AG04449 (cell line): ENCODE measurements at regions not wholly inside any gene's neighbourhood (a gene's known extent, or its start where the extent isn't known, plus 50 kb on each side); places are given as distances from the start of the nearest gene placed in this dataset.

Experiments
- CTCF ChIA-PET: fragments of 350-600 bp; formaldehyde crosslinking; extraction: SDS; loops from one replicate; lab custom pipeline; 2021; ENCODE audit warnings: antibody characterized with exemption; lab: Yijun Ruan, JAX
- POLR2A ChIA-PET: fragments of 400-600, 350-600 bp; formaldehyde crosslinking; extraction: SDS; loops from one replicate; lab custom pipeline; 2020; ENCODE audit warnings: antibody characterized with exemption, inconsistent platforms; lab: Yijun Ruan, JAX
- DNase-seq: peaks from one replicate; pipeline ENCODE4 v3.0.0-alpha.2; 2010; ENCODE audit warnings: low read depth, low spot score
- H3K4me3 ChIP-seq: 2 replicates; pipeline ENCODE4 v1.5.1; 2011; ENCODE audit warnings: low read depth, mild to moderate bottlenecking, control low read depth, low read length
- CTCF ChIP-seq: IDR thresholded peaks from one replicate; pipeline ENCODE4 v1.5.1; 2011; ENCODE audit warnings: mild to moderate bottlenecking, moderate library complexity, low read length, control low read depth, inconsistent platforms; ENCODE audit not compliant: insufficient read depth; ENCODE audit errors: missing control alignments

GRCh38 chr12:46574847-46575246 lies 202.3 kb upstream of the SLC38A2 start:
- ChIA-PET POLR2A (no interaction called here), CTCF (no interaction called here)
- no peak for DNase-seq
- no peak overlapping the region for H3K4me3 ChIP-seq
- no peak for TF ChIP-seq CTCF

GRCh38 chr12:46573347-46573658 lies 200.7 kb upstream of the SLC38A2 start:
- ChIA-PET POLR2A (no interaction called here), CTCF (no interaction called here)
- TF ChIP-seq CTCF = no peak
- no peak overlapping the region for H3K4me3 ChIP-seq
- no peak for DNase-seq

GRCh38 chr12:46572644-46573346 lies 200.2 kb upstream of the SLC38A2 start:
- CTCF ChIA-PET = no interaction called here
- POLR2A ChIA-PET = no interaction called here
- H3K4me3 ChIP-seq = no peak overlapping the region
- no peak for DNase-seq
- no peak for TF ChIP-seq CTCF

- no peak overlapping the region for H3K4me3 ChIP-seq
- no peak for TF ChIP-seq CTCF
- POLR2A ChIA-PET = no interaction called here
- DNase-seq = no peak
- CTCF ChIA-PET = no interaction called here
Observed at GRCh38 chr12:46571608-46572007, 199.0 kb upstream of the SLC38A2 start.

GRCh38 chr12:46569826-46570439 lies 197.4 kb upstream of the SLC38A2 start:
- no peak overlapping the region for H3K4me3 ChIP-seq
- ChIA-PET POLR2A (no interaction called here), CTCF (no interaction called here)
- no peak for DNase-seq
- no peak for TF ChIP-seq CTCF

- ChIA-PET CTCF (interaction anchor here (0.6 to 1.1 kb wide), 2 partner anchors 11 to 581 kb away, joined by 3 to 5 read pairs; no protein-coding TSS in a partner anchor), POLR2A (no interaction called here)
- no peak for TF ChIP-seq CTCF
- no peak overlapping the region for H3K4me3 ChIP-seq
- no peak for DNase-seq
Observed at GRCh38 chr12:46567667-46568066, 195.1 kb upstream of the SLC38A2 start.
